Vagina (tissue), 2 donors: ENCODE measurements at regions not wholly inside any gene's neighbourhood (a gene's known extent, or its start where the extent isn't known, plus 50 kb on each side); places are given as distances from the start of the nearest gene placed in this dataset.

Source experiments
- POLR2A ChIP-seq, 2 donors: fragments of 450-650 bp; IDR thresholded peaks; one replicate each; pipeline ENCODE4 v1.6.1; 2017; ENCODE audit warnings: antibody characterized with exemption in 2 of 2, mild to moderate bottlenecking in 2 of 2, moderate library complexity in 2 of 2
- TF ChIP-seq, protein P1 (sequence below), 3 experiments: fragments of 450-650 bp in 2 of 3; fragments of 200-600 bp in 1 of 3; sonication (generic) in 1 of 3; IDR thresholded peaks; one replicate each; pipeline ENCODE4 v1.5.1; 2017 to 2019; ENCODE audit warnings: antibody characterized with exemption in 3 of 3, mild to moderate bottlenecking in 2 of 3, moderate library complexity in 2 of 3

DNA sequence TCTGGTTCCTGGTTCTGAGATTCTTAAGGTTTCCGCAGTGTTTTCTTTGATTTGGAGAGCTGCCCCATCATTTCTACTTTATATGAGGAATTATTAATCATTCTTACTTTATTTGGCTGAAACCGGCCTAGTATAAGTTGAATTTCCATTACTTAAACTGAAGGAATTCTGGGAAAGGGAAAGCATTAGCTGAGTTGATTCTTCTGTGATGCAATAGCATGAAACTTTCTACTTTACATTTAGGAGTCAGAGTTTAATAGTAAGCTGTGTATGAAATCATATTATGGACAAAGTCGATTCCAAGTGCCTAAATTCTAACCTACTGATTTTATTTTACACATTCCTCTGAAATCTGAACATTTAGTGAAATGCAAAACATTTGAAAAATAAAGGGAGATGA lies 1269.7 kb upstream of the ZEB2 start:
- TF ChIP-seq, protein P1, sequence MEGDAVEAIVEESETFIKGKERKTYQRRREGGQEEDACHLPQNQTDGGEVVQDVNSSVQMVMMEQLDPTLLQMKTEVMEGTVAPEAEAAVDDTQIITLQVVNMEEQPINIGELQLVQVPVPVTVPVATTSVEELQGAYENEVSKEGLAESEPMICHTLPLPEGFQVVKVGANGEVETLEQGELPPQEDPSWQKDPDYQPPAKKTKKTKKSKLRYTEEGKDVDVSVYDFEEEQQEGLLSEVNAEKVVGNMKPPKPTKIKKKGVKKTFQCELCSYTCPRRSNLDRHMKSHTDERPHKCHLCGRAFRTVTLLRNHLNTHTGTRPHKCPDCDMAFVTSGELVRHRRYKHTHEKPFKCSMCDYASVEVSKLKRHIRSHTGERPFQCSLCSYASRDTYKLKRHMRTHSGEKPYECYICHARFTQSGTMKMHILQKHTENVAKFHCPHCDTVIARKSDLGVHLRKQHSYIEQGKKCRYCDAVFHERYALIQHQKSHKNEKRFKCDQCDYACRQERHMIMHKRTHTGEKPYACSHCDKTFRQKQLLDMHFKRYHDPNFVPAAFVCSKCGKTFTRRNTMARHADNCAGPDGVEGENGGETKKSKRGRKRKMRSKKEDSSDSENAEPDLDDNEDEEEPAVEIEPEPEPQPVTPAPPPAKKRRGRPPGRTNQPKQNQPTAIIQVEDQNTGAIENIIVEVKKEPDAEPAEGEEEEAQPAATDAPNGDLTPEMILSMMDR (IDR thresholded peaks at IDR 0.05), result no peak
- no peak for TF ChIP-seq POLR2A (IDR thresholded peaks at IDR 0.05)
